Pancreas (tissue), 10 donors: ENCODE measurements at regions not wholly inside any gene's neighbourhood (a gene's known extent, or its start where the extent isn't known, plus 50 kb on each side); places are given as distances from the start of the nearest gene placed in this dataset.
"Not testable (repeated sequence)": the region's sequence is repeated elsewhere in the genome, so short reads cannot be mapped to it uniquely, and the experiment has no call there.

Experiments used
- ATAC-seq, 4 donors: fragments of 200-7000 bp; cut with Tn5 transposase; one replicate each; pipeline versions ENCODE4 v1.8.0 to v1.9.1; 2020; ENCODE audit warnings: mild to moderate bottlenecking in 4 of 4, moderate library complexity in 4 of 4
- DNase-seq, 6 donors: peaks; one replicate each; pipeline ENCODE4 v3.0.0-alpha.2; 2020
- FAIRE-seq: peaks from 2 replicates; lab custom pipeline; 2012; peaks lifted over from hg19 to GRCh38; lab: Jason Lieb, UNC
- H3K27ac ChIP-seq, 4 donors: fragments of 200-600 bp; sonication (generic); 1 replicate in 3 of 4; 2 replicates in 1 of 4; pipeline versions ENCODE4 v1.5.0 to v1.8.0; 2020
- H3K27me3 ChIP-seq, 4 donors: fragments of 200-600 bp; one replicate each; pipeline ENCODE4 v1.8.0; 2021
- H3K36me3 ChIP-seq, 3 donors: fragments of 200-600 bp; sonication (generic) in 1 of 3; one replicate each; pipeline versions ENCODE4 v1.5.0 to v1.8.0; 2020 to 2021
- H3K4me1 ChIP-seq, 3 donors: fragments of 200-600 bp; one replicate each; pipeline ENCODE4 v1.8.0; 2021
- H3K4me3 ChIP-seq, 4 donors: fragments of 200-600 bp; sonication (generic) in 2 of 4; one replicate each; pipeline versions ENCODE4 v1.5.0 to v1.8.0; 2020 to 2021
- H3K9me3 ChIP-seq, 4 donors: fragments of 200-600 bp; one replicate each; pipeline ENCODE4 v1.8.0; 2021
- WGBS, 2 donors: extraction: QIAGEN DNeasy Blood & Tissue Kit; methylation state at CpG; one replicate each; pipeline ENCODE4 v1.1.7; 2013; 5-methylcytosine and 5-hydroxymethylcytosine counted together
- intact Hi-C, 3 donors: fragments of 100-400 bp; cut with DNase I; formaldehyde crosslinking; loops; one replicate each; pipeline versions ENCODE4 v1.11.1 to v1.14.2; 2022
- TF ChIP-seq, protein P1 (sequence below), 4 donors: fragments of 200-600 bp; sonication (generic) in 3 of 4; IDR thresholded peaks; one replicate each; pipeline versions ENCODE4 v1.5.0 to v1.8.0; 2021; ENCODE audit warnings: antibody characterized with exemption in 4 of 4
- donor health status: healthy with polysubstance abuse.
- donor health status: DM: no; HTN: no; CAD: no; lungs with moderate emphysema.
- donor health status: DM: no; HTN: no; CAD: no.
- donor health status: control.
- donor health status: control.
- donor health status: Bipolar disorder and iron deficiency.
- donor health status: DM: yes; HTN: yes; CAD: no.
- donor health status: DM: no; HTN: no; CAD: no.
- donor health status: DM: no; HTN: no; CAD: no.
- donor health status: DM: yes; HTN: yes; CAD: no.

GRCh38 chr5:104084896-104085295 is 522.3 kb upstream of the NUDT12 start:
- FAIRE-seq (no peak), ATAC-seq (peak in 2 of 4 donors; percentile 80 to 81), DNase-seq (no peak)
- H3K36me3 ChIP-seq: no peaks in the 10 kb centered on the region
- no peaks in the 10 kb centered on the region for H3K9me3 ChIP-seq
- H3K4me1 ChIP-seq: no peaks in the 10 kb centered on the region
- WGBS, 2 donors: 21 to 23% methylated on average over 2 of the region's 2 CpGs
- intact Hi-C loops: no loop called here
- H3K27me3 ChIP-seq: no peaks in the 10 kb centered on the region
- TF ChIP-seq, protein P1, sequence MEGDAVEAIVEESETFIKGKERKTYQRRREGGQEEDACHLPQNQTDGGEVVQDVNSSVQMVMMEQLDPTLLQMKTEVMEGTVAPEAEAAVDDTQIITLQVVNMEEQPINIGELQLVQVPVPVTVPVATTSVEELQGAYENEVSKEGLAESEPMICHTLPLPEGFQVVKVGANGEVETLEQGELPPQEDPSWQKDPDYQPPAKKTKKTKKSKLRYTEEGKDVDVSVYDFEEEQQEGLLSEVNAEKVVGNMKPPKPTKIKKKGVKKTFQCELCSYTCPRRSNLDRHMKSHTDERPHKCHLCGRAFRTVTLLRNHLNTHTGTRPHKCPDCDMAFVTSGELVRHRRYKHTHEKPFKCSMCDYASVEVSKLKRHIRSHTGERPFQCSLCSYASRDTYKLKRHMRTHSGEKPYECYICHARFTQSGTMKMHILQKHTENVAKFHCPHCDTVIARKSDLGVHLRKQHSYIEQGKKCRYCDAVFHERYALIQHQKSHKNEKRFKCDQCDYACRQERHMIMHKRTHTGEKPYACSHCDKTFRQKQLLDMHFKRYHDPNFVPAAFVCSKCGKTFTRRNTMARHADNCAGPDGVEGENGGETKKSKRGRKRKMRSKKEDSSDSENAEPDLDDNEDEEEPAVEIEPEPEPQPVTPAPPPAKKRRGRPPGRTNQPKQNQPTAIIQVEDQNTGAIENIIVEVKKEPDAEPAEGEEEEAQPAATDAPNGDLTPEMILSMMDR (IDR thresholded peaks at IDR 0.05): no peak
- H3K27ac ChIP-seq: no peak overlapping the region
- H3K4me3 ChIP-seq: no peak overlapping the region

GRCh38 chr5:104082754-104083153 is 520.2 kb upstream of the NUDT12 start:
- no peak overlapping the region for H3K27ac ChIP-seq
- intact Hi-C loops: no loop called here
- no peak for ATAC-seq
- H3K4me1 ChIP-seq: no peaks in the 10 kb centered on the region
- TF ChIP-seq, protein P1 (IDR thresholded peaks at IDR 0.05): no peak
- H3K4me3 ChIP-seq: no peak overlapping the region
- no peaks in the 10 kb centered on the region for H3K36me3 ChIP-seq
- no peak for FAIRE-seq
- H3K27me3 ChIP-seq: no peaks in the 10 kb centered on the region
- no peak for DNase-seq
- H3K9me3 ChIP-seq: no peaks in the 10 kb centered on the region
- WGBS, 2 donors: 59 to 78% methylated on average over 2 of the region's 2 CpGs

GRCh38 chr5:104081232-104081631 is 518.6 kb upstream of the NUDT12 start:
- no peak overlapping the region for H3K27ac ChIP-seq
- ATAC-seq (no peak), FAIRE-seq (peak; percentile 79), DNase-seq (no peak)
- H3K9me3 ChIP-seq: no peaks in the 10 kb centered on the region
- H3K4me1 ChIP-seq: no peaks in the 10 kb centered on the region
- H3K27me3 ChIP-seq: no peaks in the 10 kb centered on the region
- TF ChIP-seq, protein P1 (IDR thresholded peaks at IDR 0.05): no peak
- intact Hi-C loops: no loop called here
- H3K36me3 ChIP-seq: no peaks in the 10 kb centered on the region
- H3K4me3 ChIP-seq: no peak overlapping the region

- Histone ChIP-seq H3K36me3 (no peaks in the 10 kb centered on the region), H3K27ac (no peak overlapping the region), H3K4me1 (no peaks in the 10 kb centered on the region), H3K4me3 (no peak overlapping the region), H3K9me3 (no peaks in the 10 kb centered on the region), H3K27me3 (no peaks in the 10 kb centered on the region)
- WGBS, 2 donors: 32 to 58% methylated on average over 2 of the region's 2 CpGs
- no peak for DNase-seq
- ATAC-seq: no peak
- no peak for FAIRE-seq
- TF ChIP-seq, protein P1 (IDR thresholded peaks at IDR 0.05): no peak
- intact Hi-C loops: no loop called here
These were observed 518.1 kb upstream of the NUDT12 start for GRCh38 chr5:104080646-104081175.

GRCh38 chr5:104079861-104080645 is 517.5 kb upstream of the NUDT12 start:
- H3K4me3 ChIP-seq, H3K9me3 ChIP-seq, H3K4me1 ChIP-seq, FAIRE-seq, ATAC-seq, DNase-seq, H3K27ac ChIP-seq, H3K36me3 ChIP-seq, H3K27me3 ChIP-seq: not testable (repeated sequence)
- 85 to 91% methylated on average over 28 to 29 of the region's 29 CpGs for WGBS, 2 donors
- intact Hi-C loops: loop anchor here in 1 of 3 donors (10.0 kb wide), 1 partner anchor 155 kb away; no protein-coding TSS in a partner anchor
